ENCODE measurements at regions not wholly inside any gene's neighbourhood (a gene's known extent, or its start where the extent isn't known, plus 50 kb on each side); places are given as distances from the start of the nearest gene placed in this dataset.

- TF ChIP-seq HMGXB4 (CRISPR knock-in tag; IDR thresholded peaks at IDR 0.05) = no peak
These were observed 195.2 kb upstream of the SOX14 start (continued) for GRCh38 chr3:137568880-137569279.

- Mint-ChIP-seq H3K36me3 (peaks cover 2% of the 10 kb centered on the region), H3K4me1 (peaks cover 10% of the 10 kb centered on the region), H3K27me3 (ENCODE audit: low read depth) (no peaks in the 10 kb centered on the region), H3K9me3 (peaks cover 9% of the 10 kb centered on the region), H3K27ac (no peak overlapping the region), H3K4me3 (no peak overlapping the region)
- DNase-seq (ENCODE audit: low spot score) (no peak), ATAC-seq (no peak)
- POLR2A ChIA-PET = no interaction called here
- TF ChIP-seq ZNF671 (CRISPR knock-in tag; IDR thresholded peaks at IDR 0.05) (no peak), GRHL2 (CRISPR knock-in tag; IDR thresholded peaks at IDR 0.05; ENCODE audit: insufficient replicate concordance, severe bottlenecking) (no peak), CREB1 (CRISPR knock-in tag; IDR thresholded peaks at IDR 0.05) (no peak), CBFB (CRISPR knock-in tag; IDR thresholded peaks at IDR 0.05; ENCODE audit: low read depth) (no peak), ELF4 (CRISPR knock-in tag; IDR thresholded peaks at IDR 0.05; ENCODE audit: low read depth) (no peak), RORB (CRISPR knock-in tag; IDR thresholded peaks at IDR 0.05) (no peak), NR3C1 (CRISPR knock-in tag; conservative IDR thresholded peaks at IDR 0.05; ENCODE audit: low read depth) (no peak), NFE2L1 (CRISPR knock-in tag; IDR thresholded peaks at IDR 0.05) (no peak), AFF4 (CRISPR knock-in tag; IDR thresholded peaks at IDR 0.05; ENCODE audit: borderline replicate concordance) (no peak), JUN (CRISPR knock-in tag; IDR thresholded peaks at IDR 0.05) (no peak)
- CTCF ChIA-PET = interaction anchor here (0.7 to 1.3 kb wide), 2 partner anchors 120 to 136 kb away, joined by 3 read pairs; no protein-coding TSS in a partner anchor
These were observed 191.2 kb upstream of the SOX14 start for GRCh38 chr3:137572931-137573330.

- CTCF ChIA-PET = interaction anchor here (0.9 to 1.2 kb wide), 3 partner anchors 30 to 476 kb away, joined by 3 read pairs; no protein-coding TSS in a partner anchor
- Mint-ChIP-seq H3K36me3 (peaks cover 29% of the 10 kb centered on the region), H3K4me1 (peaks cover 41% of the 10 kb centered on the region), H3K4me3 (peak overlapping the region; percentile 5; the same call in 1 of the 2 replicates), H3K27me3 (ENCODE audit: low read depth) (peaks cover 3% of the 10 kb centered on the region), H3K9me3 (peaks cover 38% of the 10 kb centered on the region), H3K27ac (peak overlapping the region; percentile 20; the same call in 1 of the 2 replicates)
- TF ChIP-seq ATF6 (CRISPR knock-in tag; IDR thresholded peaks at IDR 0.05) = no peak
- TF ChIP-seq ETV6 (CRISPR knock-in tag; IDR thresholded peaks at IDR 0.05) = peak; percentile 56; the same call in 1 of the 2 replicates
- ATAC-seq (peak; percentile 100), DNase-seq (ENCODE audit: low spot score) (no peak)
- POLR2A ChIA-PET = no interaction called here
These were observed 181.6 kb upstream of the SOX14 start for GRCh38 chr3:137582484-137582883.

- no peak for ATAC-seq
- Mint-ChIP-seq H3K9me3 (peaks cover 38% of the 10 kb centered on the region), H3K4me1 (peaks cover 41% of the 10 kb centered on the region), H3K4me3 (no peak overlapping the region), H3K36me3 (peaks cover 26% of the 10 kb centered on the region), H3K27ac (0 out of 2 replicates have a peak overlapping the region, but pooled peaks have one; percentile 20), H3K27me3 (ENCODE audit: low read depth) (peaks cover 3% of the 10 kb centered on the region)
- TF ChIP-seq FOXP1 (CRISPR knock-in tag; IDR thresholded peaks at IDR 0.05; ENCODE audit: borderline replicate concordance) = no peak
- no peak for TF ChIP-seq ZBTB21 (CRISPR knock-in tag; IDR thresholded peaks at IDR 0.05; ENCODE audit: borderline replicate concordance)
- no peak for TF ChIP-seq NFYB (CRISPR knock-in tag; conservative IDR thresholded peaks at IDR 0.05; ENCODE audit: low read depth)
- no peak for TF ChIP-seq FOXK1 (CRISPR knock-in tag; IDR thresholded peaks at IDR 0.05)
- TF ChIP-seq CDX4 (CRISPR knock-in tag; IDR thresholded peaks at IDR 0.05; ENCODE audit: borderline replicate concordance) = no peak
- TF ChIP-seq CREB1 (CRISPR knock-in tag; IDR thresholded peaks at IDR 0.05) = no peak
- no peak for TF ChIP-seq USF2 (CRISPR knock-in tag; IDR thresholded peaks at IDR 0.05)
- TF ChIP-seq GTF2I (CRISPR knock-in tag; conservative IDR thresholded peaks at IDR 0.05) = no peak
- DNase-seq (ENCODE audit: low spot score) = no peak
- CTCF ChIA-PET = interaction anchor here (1.2 kb wide), 2 partner anchors 29 to 477 kb away, joined by 3 read pairs; no protein-coding TSS in a partner anchor
- POLR2A ChIA-PET = no interaction called here
These were observed 180.9 kb upstream of the SOX14 start for GRCh38 chr3:137583256-137583655.

All from WTC11 (cell line).